H1 (cell line): ENCODE measurements at regions not wholly inside any gene's neighbourhood (a gene's known extent, or its start where the extent isn't known, plus 50 kb on each side); places are given as distances from the start of the nearest gene placed in this dataset.

Source experiments
- SRF ChIP-seq: IDR thresholded peaks from 2 replicates; pipeline ENCODE4 v1.6.1; 2011; ENCODE audit warnings: mild to moderate bottlenecking, low read depth, low read length, moderate library complexity
- USF2 ChIP-seq: IDR thresholded peaks from 2 replicates; pipeline ENCODE4 v1.6.1; 2011; ENCODE audit warnings: low read length, improper control_type of control experiment

- TF ChIP-seq USF2 (no peak), SRF (no peak)
Measured at GRCh38 chr15:97861529-97862260, 98.8 kb upstream of the ARRDC4 start (continued).
